ENCODE measurements at regions not wholly inside any gene's neighbourhood (a gene's known extent, or its start where the extent isn't known, plus 50 kb on each side); places are given as distances from the start of the nearest gene placed in this dataset.

DNA sequence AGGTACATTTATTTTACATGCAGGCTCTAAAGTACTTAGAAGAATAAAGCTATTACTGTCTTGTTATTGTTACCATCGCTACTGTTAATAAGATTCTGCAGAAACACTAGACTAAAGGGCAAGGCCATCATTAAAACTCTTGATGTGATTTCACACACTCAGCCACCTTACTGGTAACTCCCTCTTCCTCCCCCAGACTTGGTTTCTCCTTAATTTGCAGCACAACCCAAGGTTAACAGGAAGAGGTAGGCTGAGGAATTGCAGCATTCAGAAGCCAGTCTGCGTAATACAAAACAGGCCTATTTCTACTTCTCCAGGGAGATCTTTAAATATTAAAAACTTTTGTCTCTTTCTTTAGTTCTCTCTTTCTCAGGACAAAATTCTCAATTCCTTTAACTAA is 210.3 kb downstream of the BTG1 start:
- intact Hi-C loops (cut with micrococcal nuclease; ENCODE audit: unreplicated experiment): no loop called here
- Histone ChIP-seq H3K9me3 (ENCODE audit: low read depth, low read length, poor library complexity, severe bottlenecking) (no peaks in the 10 kb centered on the region), H3K4me1 (ENCODE audit: insufficient read depth, low read length, poor library complexity, severe bottlenecking) (no peaks in the 10 kb centered on the region), H3K27ac (ENCODE audit: low read depth, low read length, poor library complexity, severe bottlenecking) (no peak overlapping the region), H3K36me3 (ENCODE audit: insufficient read depth, low read length, poor library complexity, severe bottlenecking) (no peaks in the 10 kb centered on the region), H3K27me3 (replicated peaks; ENCODE audit: insufficient read depth, low read depth, low read length, poor library complexity) (no peaks in the 10 kb centered on the region), H3K4me3 (ENCODE audit: low read depth, low read length, poor library complexity, severe bottlenecking) (no peak overlapping the region)
- BruUV-seq (replicated peaks): no TSS peak
- DNase-seq (ENCODE audit: low spot score): no peak
- ChIA-PET CTCF (no interaction called here), POLR2A (ENCODE audit: low non-redundant PET) (no interaction called here)
- TF ChIP-seq, protein P1, sequence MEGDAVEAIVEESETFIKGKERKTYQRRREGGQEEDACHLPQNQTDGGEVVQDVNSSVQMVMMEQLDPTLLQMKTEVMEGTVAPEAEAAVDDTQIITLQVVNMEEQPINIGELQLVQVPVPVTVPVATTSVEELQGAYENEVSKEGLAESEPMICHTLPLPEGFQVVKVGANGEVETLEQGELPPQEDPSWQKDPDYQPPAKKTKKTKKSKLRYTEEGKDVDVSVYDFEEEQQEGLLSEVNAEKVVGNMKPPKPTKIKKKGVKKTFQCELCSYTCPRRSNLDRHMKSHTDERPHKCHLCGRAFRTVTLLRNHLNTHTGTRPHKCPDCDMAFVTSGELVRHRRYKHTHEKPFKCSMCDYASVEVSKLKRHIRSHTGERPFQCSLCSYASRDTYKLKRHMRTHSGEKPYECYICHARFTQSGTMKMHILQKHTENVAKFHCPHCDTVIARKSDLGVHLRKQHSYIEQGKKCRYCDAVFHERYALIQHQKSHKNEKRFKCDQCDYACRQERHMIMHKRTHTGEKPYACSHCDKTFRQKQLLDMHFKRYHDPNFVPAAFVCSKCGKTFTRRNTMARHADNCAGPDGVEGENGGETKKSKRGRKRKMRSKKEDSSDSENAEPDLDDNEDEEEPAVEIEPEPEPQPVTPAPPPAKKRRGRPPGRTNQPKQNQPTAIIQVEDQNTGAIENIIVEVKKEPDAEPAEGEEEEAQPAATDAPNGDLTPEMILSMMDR (conservative IDR thresholded peaks at IDR 0.05; ENCODE audit: low read depth, low read length): no peak
- no peak for TF ChIP-seq EZH2 (IDR thresholded peaks at IDR 0.05; ENCODE audit: borderline replicate concordance, low read depth, low read length, poor library complexity, severe bottlenecking)

GRCh38 chr12:91931111-91931510 is 214.5 kb downstream of the BTG1 start:
- no peak for TF ChIP-seq EZH2 (IDR thresholded peaks at IDR 0.05; ENCODE audit: borderline replicate concordance, low read depth, low read length, poor library complexity, severe bottlenecking)
- TF ChIP-seq, protein P1 (conservative IDR thresholded peaks at IDR 0.05; ENCODE audit: low read depth, low read length): no peak
- Histone ChIP-seq H3K4me1 (ENCODE audit: insufficient read depth, low read length, poor library complexity, severe bottlenecking) (no peaks in the 10 kb centered on the region), H3K9me3 (ENCODE audit: low read depth, low read length, poor library complexity, severe bottlenecking) (no peaks in the 10 kb centered on the region), H3K4me3 (ENCODE audit: low read depth, low read length, poor library complexity, severe bottlenecking) (no peak overlapping the region), H3K36me3 (ENCODE audit: insufficient read depth, low read length, poor library complexity, severe bottlenecking) (no peaks in the 10 kb centered on the region), H3K27me3 (replicated peaks; ENCODE audit: insufficient read depth, low read depth, low read length, poor library complexity) (no peaks in the 10 kb centered on the region), H3K27ac (ENCODE audit: low read depth, low read length, poor library complexity, severe bottlenecking) (no peak overlapping the region)
- intact Hi-C loops (cut with micrococcal nuclease; ENCODE audit: unreplicated experiment): no loop called here
- POLR2A ChIA-PET (ENCODE audit: low non-redundant PET): no interaction called here
- CTCF ChIA-PET: no interaction called here
- DNase-seq (ENCODE audit: low spot score): no peak
- no TSS peak for BruUV-seq (replicated peaks)

DNA sequence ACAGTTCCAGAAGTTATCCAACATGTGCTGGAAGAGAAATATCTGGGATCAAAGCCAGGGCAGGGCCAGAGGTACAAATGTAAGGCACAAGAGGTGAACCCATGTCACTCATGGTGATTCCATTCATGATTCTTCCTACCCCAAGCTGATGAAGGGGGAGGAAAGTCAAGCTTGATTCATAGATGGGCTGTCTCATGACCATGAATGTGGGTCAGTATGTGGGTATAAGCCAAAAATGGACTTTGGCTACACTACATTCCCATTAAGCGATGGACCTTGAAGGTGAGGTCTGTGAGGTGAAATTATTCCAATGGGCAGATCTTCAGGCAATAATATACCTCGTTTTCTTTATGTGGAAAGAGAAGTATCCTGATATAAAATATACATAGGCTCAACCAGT is 217.1 kb downstream of the BTG1 start:
- no peak for DNase-seq (ENCODE audit: low spot score)
- no peak overlapping the region for H3K4me3 ChIP-seq (ENCODE audit: low read depth, low read length, poor library complexity, severe bottlenecking)
- ChIA-PET CTCF (no interaction called here), POLR2A (ENCODE audit: low non-redundant PET) (no interaction called here)
- no TSS peak for BruUV-seq (replicated peaks)
- intact Hi-C loops (cut with micrococcal nuclease; ENCODE audit: unreplicated experiment): no loop called here
- H3K4me1 ChIP-seq (ENCODE audit: insufficient read depth, low read length, poor library complexity, severe bottlenecking): no peaks in the 10 kb centered on the region
- TF ChIP-seq, protein P1 (conservative IDR thresholded peaks at IDR 0.05; ENCODE audit: low read depth, low read length): no peak
- TF ChIP-seq EZH2 (IDR thresholded peaks at IDR 0.05; ENCODE audit: borderline replicate concordance, low read depth, low read length, poor library complexity, severe bottlenecking): no peak
- no peaks in the 10 kb centered on the region for H3K27me3 ChIP-seq (replicated peaks; ENCODE audit: insufficient read depth, low read depth, low read length, poor library complexity)
- no peaks in the 10 kb centered on the region for H3K36me3 ChIP-seq (ENCODE audit: insufficient read depth, low read length, poor library complexity, severe bottlenecking)
- no peaks in the 10 kb centered on the region for H3K9me3 ChIP-seq (ENCODE audit: low read depth, low read length, poor library complexity, severe bottlenecking)
- no peak overlapping the region for H3K27ac ChIP-seq (ENCODE audit: low read depth, low read length, poor library complexity, severe bottlenecking)

Measured in A673 (cell line).